WTC11 (cell line): ENCODE measurements at regions not wholly inside any gene's neighbourhood (a gene's known extent, or its start where the extent isn't known, plus 50 kb on each side); places are given as distances from the start of the nearest gene placed in this dataset.
"Not testable (repeated sequence)": the region's sequence is repeated elsewhere in the genome, so short reads cannot be mapped to it uniquely, and the experiment has no call there.

Source experiments
- ATAC-seq: fragments of 200-7000 bp; cut with Tn5 transposase; 2 replicates; pipeline ENCODE4 v1.10.0; 2021; ENCODE audit warnings: mild to moderate bottlenecking, moderate library complexity
- CTCF ChIA-PET: fragments of 300-600 bp; sonication (Branson Sonifier 250); formaldehyde crosslinking; loops from one replicate; lab custom pipeline; 2021; ENCODE audit warnings: antibody characterized with exemption; lab: Charles Lee
- POLR2A ChIA-PET: fragments of 350-600 bp; sonication (Branson Sonifier 250); formaldehyde crosslinking; loops from one replicate; lab custom pipeline; 2021; ENCODE audit warnings: antibody characterized with exemption; lab: Charles Lee
- DNase-seq: peaks from one replicate; pipeline ENCODE4 v3.0.0; 2021; ENCODE audit warnings: low spot score
- H3K27ac Mint-ChIP-seq: 2 replicates; pipeline ENCODE4 v1.8.0; 2021; ENCODE audit warnings: mixed read lengths
- H3K27me3 Mint-ChIP-seq: 2 replicates; pipeline ENCODE4 v1.8.0; 2021; ENCODE audit warnings: low read depth, mild to moderate bottlenecking, moderate library complexity, mixed read lengths
- H3K36me3 Mint-ChIP-seq: 2 replicates; pipeline ENCODE4 v1.8.0; 2021; ENCODE audit warnings: mixed read lengths
- H3K4me1 Mint-ChIP-seq: 2 replicates; pipeline ENCODE4 v1.8.0; 2022; ENCODE audit warnings: mixed read lengths
- H3K4me3 Mint-ChIP-seq: 2 replicates; pipeline ENCODE4 v1.8.0; 2021; ENCODE audit warnings: mild to moderate bottlenecking, moderate library complexity, mixed read lengths
- H3K9me3 Mint-ChIP-seq: 2 replicates; pipeline ENCODE4 v1.8.0; 2021; ENCODE audit warnings: mixed read lengths
- ARID4B ChIP-seq: sonication (generic); formaldehyde crosslinking; IDR thresholded peaks from 2 replicates; pipeline ENCODE4 v1.8.0; 2023; ENCODE audit warnings: missing genetic modification reagents, mild to moderate bottlenecking, borderline replicate concordance
- CREB1 ChIP-seq: sonication (generic); formaldehyde crosslinking; IDR thresholded peaks from 2 replicates; pipeline ENCODE4 v1.8.0; 2023; ENCODE audit warnings: mild to moderate bottlenecking, missing genetic modification reagents
- FOXP1 ChIP-seq: sonication (generic); formaldehyde crosslinking; IDR thresholded peaks from 2 replicates; pipeline ENCODE4 v1.8.0; 2022; ENCODE audit warnings: missing genetic modification reagents, mild to moderate bottlenecking, moderate library complexity, borderline replicate concordance
- FOXP4 ChIP-seq: sonication (generic); formaldehyde crosslinking; IDR thresholded peaks from 2 replicates; pipeline ENCODE4 v1.8.0; 2022; ENCODE audit warnings: mild to moderate bottlenecking, missing genetic modification reagents
- HMGXB4 ChIP-seq: sonication (generic); formaldehyde crosslinking; IDR thresholded peaks from 2 replicates; pipeline ENCODE4 v1.8.1; 2023; ENCODE audit warnings: mild to moderate bottlenecking, moderate library complexity, missing genetic modification reagents
- RORB ChIP-seq: fragments of 250-450 bp; sonication (Bioruptor Pico); IDR thresholded peaks from 2 replicates; pipeline ENCODE4 v1.9.0; 2021; ENCODE audit warnings: mild to moderate bottlenecking
- TCF7 ChIP-seq: sonication (generic); formaldehyde crosslinking; IDR thresholded peaks from 2 replicates; pipeline ENCODE4 v1.8.0; 2022; ENCODE audit warnings: mild to moderate bottlenecking, low read depth, missing genetic modification reagents, moderate library complexity
- ZNF138 ChIP-seq: sonication (generic); formaldehyde crosslinking; conservative IDR thresholded peaks from 2 replicates; pipeline ENCODE4 v1.8.1; 2022; ENCODE audit warnings: mild to moderate bottlenecking, moderate library complexity, missing genetic modification reagents
- TF ChIP-seq, protein P1 (sequence below): sonication (generic); formaldehyde crosslinking; IDR thresholded peaks from 2 replicates; pipeline ENCODE4 v1.8.1; 2022; ENCODE audit warnings: low read depth, mild to moderate bottlenecking, moderate library complexity, missing genetic modification reagents, borderline replicate concordance
- TF ChIP-seq, protein P2 (sequence below): sonication (generic); formaldehyde crosslinking; IDR thresholded peaks from 2 replicates; pipeline ENCODE4 v1.8.0; 2022; ENCODE audit warnings: missing genetic modification reagents
- TF ChIP-seq, protein P3 (sequence below): sonication (generic); formaldehyde crosslinking; IDR thresholded peaks from 2 replicates; pipeline ENCODE4 v1.8.1; 2023; ENCODE audit warnings: mild to moderate bottlenecking, missing genetic modification reagents, moderate library complexity

DNA sequence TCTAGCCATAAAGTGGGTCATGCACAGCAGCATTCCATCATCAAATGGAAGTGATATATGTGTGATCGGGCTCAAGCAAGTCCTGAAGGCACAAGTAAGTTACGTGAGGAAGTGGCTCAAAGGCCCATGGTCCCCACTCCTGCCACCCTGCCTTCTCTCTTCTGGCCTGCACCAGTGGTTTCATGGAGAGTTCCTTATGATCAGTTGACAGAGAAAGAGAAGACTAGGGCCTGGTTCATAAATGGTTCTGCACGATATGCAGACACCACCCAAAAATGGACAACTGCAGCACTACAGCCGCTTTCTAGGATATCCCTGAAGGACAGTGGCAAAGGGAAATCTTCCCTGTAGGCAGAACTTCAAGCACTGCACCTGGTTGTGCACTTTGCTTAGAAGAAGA is 412.6 kb upstream of the SMIM21 start (continued):
- TF ChIP-seq FOXP4 (no peak), FOXP1 (CRISPR knock-in tag) (no peak), ARID4B (CRISPR knock-in tag) (no peak)
- TF ChIP-seq, protein P1, sequence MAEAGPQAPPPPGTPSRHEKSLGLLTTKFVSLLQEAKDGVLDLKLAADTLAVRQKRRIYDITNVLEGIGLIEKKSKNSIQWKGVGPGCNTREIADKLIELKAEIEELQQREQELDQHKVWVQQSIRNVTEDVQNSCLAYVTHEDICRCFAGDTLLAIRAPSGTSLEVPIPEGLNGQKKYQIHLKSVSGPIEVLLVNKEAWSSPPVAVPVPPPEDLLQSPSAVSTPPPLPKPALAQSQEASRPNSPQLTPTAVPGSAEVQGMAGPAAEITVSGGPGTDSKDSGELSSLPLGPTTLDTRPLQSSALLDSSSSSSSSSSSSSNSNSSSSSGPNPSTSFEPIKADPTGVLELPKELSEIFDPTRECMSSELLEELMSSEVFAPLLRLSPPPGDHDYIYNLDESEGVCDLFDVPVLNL (CRISPR knock-in tag), result no peak
- TF ChIP-seq, all 79 proteins: peak for 0

DNA sequence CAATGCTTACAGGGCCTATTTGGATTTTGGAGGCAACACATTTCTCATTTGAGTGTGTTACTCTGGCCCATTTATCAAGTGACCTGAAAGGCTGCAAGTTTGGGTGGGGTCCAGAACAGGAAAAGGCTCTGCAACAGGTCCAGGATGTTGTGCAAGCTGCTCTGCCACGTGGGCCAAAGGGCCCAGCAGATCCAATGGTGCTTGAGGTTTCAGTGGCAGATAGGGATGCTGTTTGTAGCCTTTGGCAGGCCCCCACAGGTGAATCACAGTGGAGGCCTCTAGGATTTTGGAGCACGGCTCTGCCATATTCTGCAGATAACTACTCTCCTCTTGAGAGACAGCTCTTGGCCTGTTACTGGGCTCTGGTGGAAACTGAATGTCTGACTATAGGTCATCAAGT is 412.2 kb upstream of the SMIM21 start:
- POLR2A ChIA-PET, H3K27ac Mint-ChIP-seq, H3K9me3 Mint-ChIP-seq, CTCF ChIA-PET, H3K27me3 Mint-ChIP-seq, H3K36me3 Mint-ChIP-seq, ATAC-seq, DNase-seq, H3K4me3 Mint-ChIP-seq, H3K4me1 Mint-ChIP-seq: not testable (repeated sequence)

- Mint-ChIP-seq H3K27me3 (no peaks in the 10 kb centered on the region), H3K36me3 (no peaks in the 10 kb centered on the region), H3K4me1 (peaks cover 2% of the 10 kb centered on the region), H3K27ac (no peak overlapping the region), H3K9me3 (peaks cover 4% of the 10 kb centered on the region), H3K4me3 (no peak overlapping the region)
- CTCF ChIA-PET, result no interaction called here
- ATAC-seq (no peak), DNase-seq (no peak)
- POLR2A ChIA-PET, result no interaction called here
- TF ChIP-seq RORB (CRISPR knock-in tag), result no peak
Measured at GRCh38 chr18:75839041-75839440, 411.5 kb upstream of the SMIM21 start.

DNA sequence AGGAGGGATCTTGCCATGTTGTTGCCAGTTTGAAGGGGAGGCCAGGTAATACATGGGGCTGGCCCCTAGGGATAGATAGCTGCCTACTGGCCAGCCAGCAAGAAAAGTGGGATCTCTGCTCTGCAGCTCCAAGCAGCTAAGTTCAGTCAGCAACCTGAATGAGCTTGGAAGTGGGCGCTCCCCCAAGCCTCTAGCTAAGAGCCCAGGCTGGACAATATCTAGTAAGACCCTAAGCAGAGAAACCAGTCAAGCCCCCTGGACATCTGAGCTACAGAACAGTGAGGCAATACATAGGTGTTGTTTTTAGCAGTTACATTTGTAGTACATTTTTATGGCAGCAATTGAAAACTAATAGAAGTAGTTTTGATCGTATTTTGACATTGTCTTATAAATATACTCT is 409.8 kb upstream of the SMIM21 start:
- CTCF ChIA-PET, result interaction anchor here (1.2 kb wide), 1 partner anchor 289 kb away, joined by 3 read pairs; no protein-coding TSS in a partner anchor
- no peak for TF ChIP-seq HMGXB4 (CRISPR knock-in tag)
- TF ChIP-seq, protein P2, sequence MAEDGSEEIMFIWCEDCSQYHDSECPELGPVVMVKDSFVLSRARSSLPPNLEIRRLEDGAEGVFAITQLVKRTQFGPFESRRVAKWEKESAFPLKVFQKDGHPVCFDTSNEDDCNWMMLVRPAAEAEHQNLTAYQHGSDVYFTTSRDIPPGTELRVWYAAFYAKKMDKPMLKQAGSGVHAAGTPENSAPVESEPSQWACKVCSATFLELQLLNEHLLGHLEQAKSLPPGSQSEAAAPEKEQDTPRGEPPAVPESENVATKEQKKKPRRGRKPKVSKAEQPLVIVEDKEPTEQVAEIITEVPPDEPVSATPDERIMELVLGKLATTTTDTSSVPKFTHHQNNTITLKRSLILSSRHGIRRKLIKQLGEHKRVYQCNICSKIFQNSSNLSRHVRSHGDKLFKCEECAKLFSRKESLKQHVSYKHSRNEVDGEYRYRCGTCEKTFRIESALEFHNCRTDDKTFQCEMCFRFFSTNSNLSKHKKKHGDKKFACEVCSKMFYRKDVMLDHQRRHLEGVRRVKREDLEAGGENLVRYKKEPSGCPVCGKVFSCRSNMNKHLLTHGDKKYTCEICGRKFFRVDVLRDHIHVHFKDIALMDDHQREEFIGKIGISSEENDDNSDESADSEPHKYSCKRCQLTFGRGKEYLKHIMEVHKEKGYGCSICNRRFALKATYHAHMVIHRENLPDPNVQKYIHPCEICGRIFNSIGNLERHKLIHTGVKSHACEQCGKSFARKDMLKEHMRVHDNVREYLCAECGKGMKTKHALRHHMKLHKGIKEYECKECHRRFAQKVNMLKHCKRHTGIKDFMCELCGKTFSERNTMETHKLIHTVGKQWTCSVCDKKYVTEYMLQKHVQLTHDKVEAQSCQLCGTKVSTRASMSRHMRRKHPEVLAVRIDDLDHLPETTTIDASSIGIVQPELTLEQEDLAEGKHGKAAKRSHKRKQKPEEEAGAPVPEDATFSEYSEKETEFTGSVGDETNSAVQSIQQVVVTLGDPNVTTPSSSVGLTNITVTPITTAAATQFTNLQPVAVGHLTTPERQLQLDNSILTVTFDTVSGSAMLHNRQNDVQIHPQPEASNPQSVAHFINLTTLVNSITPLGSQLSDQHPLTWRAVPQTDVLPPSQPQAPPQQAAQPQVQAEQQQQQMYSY (CRISPR knock-in tag), result no peak
- TF ChIP-seq, protein P3, sequence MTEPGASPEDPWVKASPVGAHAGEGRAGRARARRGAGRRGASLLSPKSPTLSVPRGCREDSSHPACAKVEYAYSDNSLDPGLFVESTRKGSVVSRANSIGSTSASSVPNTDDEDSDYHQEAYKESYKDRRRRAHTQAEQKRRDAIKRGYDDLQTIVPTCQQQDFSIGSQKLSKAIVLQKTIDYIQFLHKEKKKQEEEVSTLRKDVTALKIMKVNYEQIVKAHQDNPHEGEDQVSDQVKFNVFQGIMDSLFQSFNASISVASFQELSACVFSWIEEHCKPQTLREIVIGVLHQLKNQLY (CRISPR knock-in tag), result no peak
- no peak for TF ChIP-seq CREB1 (CRISPR knock-in tag)
- no peak for TF ChIP-seq ZNF138 (CRISPR knock-in tag)
- no peak for TF ChIP-seq TCF7 (CRISPR knock-in tag)
- TF ChIP-seq, protein P1 (CRISPR knock-in tag), result no peak

More for the DNA sequence above, 409.8 kb upstream of the SMIM21 start:
- no peak overlapping the region for H3K4me3 Mint-ChIP-seq
- H3K4me1 Mint-ChIP-seq, result no peaks in the 10 kb centered on the region
- POLR2A ChIA-PET, result no interaction called here
- H3K36me3 Mint-ChIP-seq, result 0 out of 2 replicates have a peak, but pooled peaks cover 4% of the 10 kb centered on the region
- H3K27ac Mint-ChIP-seq, result no peak overlapping the region
- DNase-seq (no peak), ATAC-seq (no peak; the same call in 1 of the 2 replicates)
- no peaks in the 10 kb centered on the region for H3K27me3 Mint-ChIP-seq
- H3K9me3 Mint-ChIP-seq, result peaks cover 16% of the 10 kb centered on the region
